ENCODE measurements at regions not wholly inside any gene's neighbourhood (a gene's known extent, or its start where the extent isn't known, plus 50 kb on each side); places are given as distances from the start of the nearest gene placed in this dataset.

DNA sequence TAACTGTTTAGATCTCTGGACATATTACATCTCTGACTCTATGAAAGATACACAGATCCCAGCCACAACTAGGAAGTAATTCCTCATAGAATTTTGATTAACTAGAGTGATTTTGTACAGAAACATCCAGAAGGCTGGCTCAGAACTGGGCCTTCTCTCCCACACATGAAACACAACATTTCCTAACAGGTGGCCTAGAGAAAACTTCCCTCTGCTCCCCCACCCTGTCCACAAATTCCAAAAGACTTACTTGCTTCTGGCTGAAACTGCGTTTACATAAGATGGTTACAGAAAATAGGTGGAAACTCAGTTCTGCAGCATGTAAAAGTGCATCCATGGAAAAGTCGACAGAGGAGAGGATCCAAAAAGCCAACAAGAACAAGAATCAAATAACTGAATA, 132.9 kb downstream of the FZD1 start:
- ATAC-seq (ENCODE audit: low read depth) (no peak), DNase-seq (no peak)
- no peaks in the 10 kb centered on the region for H3K4me1 ChIP-seq (ENCODE audit: control insufficient read depth in 2 of 2, insufficient read depth in 2 of 2, low read length in 2 of 2)
- Mint-ChIP-seq H3K27me3 (peaks cover 8% of the 10 kb centered on the region), H3K4me1 (no peaks in the 10 kb centered on the region), H3K27ac (no peak overlapping the region), H3K4me3 (no peak overlapping the region), H3K9me3 (ENCODE audit: insufficient read depth) (peaks cover 4% of the 10 kb centered on the region)
- WGBS (ENCODE audit: insufficient coverage): 88% methylated on average over 2 of the region's 2 CpGs
- ChIA-PET POLR2A (no interaction called here), CTCF (no interaction called here)
- no peak for TF ChIP-seq EZH2 (IDR thresholded peaks at IDR 0.05; ENCODE audit: borderline replicate concordance, insufficient read depth, low read depth, low read length, poor library complexity, severe bottlenecking)
- TF ChIP-seq, protein P1, sequence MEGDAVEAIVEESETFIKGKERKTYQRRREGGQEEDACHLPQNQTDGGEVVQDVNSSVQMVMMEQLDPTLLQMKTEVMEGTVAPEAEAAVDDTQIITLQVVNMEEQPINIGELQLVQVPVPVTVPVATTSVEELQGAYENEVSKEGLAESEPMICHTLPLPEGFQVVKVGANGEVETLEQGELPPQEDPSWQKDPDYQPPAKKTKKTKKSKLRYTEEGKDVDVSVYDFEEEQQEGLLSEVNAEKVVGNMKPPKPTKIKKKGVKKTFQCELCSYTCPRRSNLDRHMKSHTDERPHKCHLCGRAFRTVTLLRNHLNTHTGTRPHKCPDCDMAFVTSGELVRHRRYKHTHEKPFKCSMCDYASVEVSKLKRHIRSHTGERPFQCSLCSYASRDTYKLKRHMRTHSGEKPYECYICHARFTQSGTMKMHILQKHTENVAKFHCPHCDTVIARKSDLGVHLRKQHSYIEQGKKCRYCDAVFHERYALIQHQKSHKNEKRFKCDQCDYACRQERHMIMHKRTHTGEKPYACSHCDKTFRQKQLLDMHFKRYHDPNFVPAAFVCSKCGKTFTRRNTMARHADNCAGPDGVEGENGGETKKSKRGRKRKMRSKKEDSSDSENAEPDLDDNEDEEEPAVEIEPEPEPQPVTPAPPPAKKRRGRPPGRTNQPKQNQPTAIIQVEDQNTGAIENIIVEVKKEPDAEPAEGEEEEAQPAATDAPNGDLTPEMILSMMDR (IDR thresholded peaks at IDR 0.05): no peak
- intact Hi-C loops (cut with micrococcal nuclease): no loop called here
- H2AFZ ChIP-seq (ENCODE audit: insufficient read depth, low read depth, low read length, poor library complexity, severe bottlenecking): no peak overlapping the region
- no peak overlapping the region for H3K4me2 ChIP-seq (replicated peaks; ENCODE audit: low read depth, low read length, poor library complexity, severe bottlenecking)
- no peaks in the 10 kb centered on the region for H3K79me2 ChIP-seq (ENCODE audit: control insufficient read depth, insufficient read depth, low read length)
- no peaks in the 10 kb centered on the region for H3K9me3 ChIP-seq (ENCODE audit: control extremely low read depth in 1 of 3, control insufficient read depth in 2 of 3, insufficient read depth in 1 of 3, low read length in 2 of 3)
- no peaks in the 10 kb centered on the region for H4K20me1 ChIP-seq (ENCODE audit: control insufficient read depth, insufficient read depth, low read length, poor library complexity, severe bottlenecking)
- no peaks in the 10 kb centered on the region for H3K36me3 ChIP-seq (replicated peaks in 1 of 2; ENCODE audit: control extremely low read depth in 1 of 2, control insufficient read depth in 1 of 2, extremely low read depth in 1 of 2, insufficient read depth in 2 of 2, low read length in 1 of 2)
- H3K27me3 ChIP-seq (replicated peaks in 1 of 4; ENCODE audit: control extremely low read depth in 1 of 4, control insufficient read depth in 3 of 4, insufficient read depth in 4 of 4, low read length in 3 of 4): no peaks in the 10 kb centered on the region
- no peak overlapping the region for H3K27ac ChIP-seq (ENCODE audit: low read length in 2 of 2)
- H3K4me3 ChIP-seq (ENCODE audit: control extremely low read depth in 1 of 5, extremely low read depth in 1 of 5, insufficient read depth in 1 of 5, low read depth in 2 of 5, low read length in 4 of 5): no peak overlapping the region
- no peak overlapping the region for H3K9ac ChIP-seq (ENCODE audit: low read length)

DNA sequence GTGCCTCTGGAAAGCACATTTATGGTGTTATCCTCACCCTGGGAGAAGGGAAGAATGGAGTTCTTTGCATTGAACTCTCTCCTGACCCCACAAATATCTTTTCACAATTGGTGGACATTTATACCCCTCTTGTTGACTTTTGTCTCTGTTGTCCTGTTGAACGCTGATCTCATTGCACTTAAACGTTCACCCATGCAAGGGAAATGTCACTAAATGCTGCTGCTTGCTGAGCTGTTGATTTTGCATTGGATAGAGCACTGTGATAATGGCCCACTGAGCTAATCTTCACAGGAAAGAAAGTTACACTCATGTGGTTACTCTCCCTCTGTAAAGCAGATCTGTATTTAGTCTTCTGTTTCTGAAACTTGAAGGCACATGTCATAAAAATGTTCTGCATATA, 133.4 kb downstream of the FZD1 start:
- H3K27ac Mint-ChIP-seq: no peak overlapping the region
- WGBS (ENCODE audit: insufficient coverage): no CpG with 5 or more reads among the region's 2 CpGs
- peaks cover 4% of the 10 kb centered on the region for H3K9me3 Mint-ChIP-seq (ENCODE audit: insufficient read depth)
- DNase-seq (no peak), ATAC-seq (ENCODE audit: low read depth) (no peak)
- no peak overlapping the region for H3K27ac ChIP-seq (ENCODE audit: low read length in 2 of 2)
- no peak overlapping the region for H2AFZ ChIP-seq (ENCODE audit: insufficient read depth, low read depth, low read length, poor library complexity, severe bottlenecking)
- no peak overlapping the region for H3K4me3 Mint-ChIP-seq
- no peak overlapping the region for H3K9ac ChIP-seq (ENCODE audit: low read length)
- no peak overlapping the region for H3K4me3 ChIP-seq (ENCODE audit: control extremely low read depth in 1 of 5, extremely low read depth in 1 of 5, insufficient read depth in 1 of 5, low read depth in 2 of 5, low read length in 4 of 5)
- H3K4me1 Mint-ChIP-seq: no peaks in the 10 kb centered on the region
- H3K27me3 ChIP-seq (replicated peaks in 1 of 4; ENCODE audit: control extremely low read depth in 1 of 4, control insufficient read depth in 3 of 4, insufficient read depth in 4 of 4, low read length in 3 of 4): no peaks in the 10 kb centered on the region
- H3K27me3 Mint-ChIP-seq: peaks cover 8% of the 10 kb centered on the region
- intact Hi-C loops (cut with micrococcal nuclease): no loop called here
- no peaks in the 10 kb centered on the region for H3K79me2 ChIP-seq (ENCODE audit: control insufficient read depth, insufficient read depth, low read length)
- no peaks in the 10 kb centered on the region for H3K9me3 ChIP-seq (ENCODE audit: control extremely low read depth in 1 of 3, control insufficient read depth in 2 of 3, insufficient read depth in 1 of 3, low read length in 2 of 3)
- POLR2A ChIA-PET: no interaction called here
- TF ChIP-seq, protein P1 (IDR thresholded peaks at IDR 0.05): no peak
- no peaks in the 10 kb centered on the region for H3K36me3 ChIP-seq (replicated peaks in 1 of 2; ENCODE audit: control extremely low read depth in 1 of 2, control insufficient read depth in 1 of 2, extremely low read depth in 1 of 2, insufficient read depth in 2 of 2, low read length in 1 of 2)
- CTCF ChIA-PET: no interaction called here
- no peaks in the 10 kb centered on the region for H3K4me1 ChIP-seq (ENCODE audit: control insufficient read depth in 2 of 2, insufficient read depth in 2 of 2, low read length in 2 of 2)
- no peaks in the 10 kb centered on the region for H4K20me1 ChIP-seq (ENCODE audit: control insufficient read depth, insufficient read depth, low read length, poor library complexity, severe bottlenecking)
- no peak overlapping the region for H3K4me2 ChIP-seq (replicated peaks; ENCODE audit: low read depth, low read length, poor library complexity, severe bottlenecking)
